ENCODE measurements at regions not wholly inside any gene's neighbourhood (a gene's known extent, or its start where the extent isn't known, plus 50 kb on each side); places are given as distances from the start of the nearest gene placed in this dataset.

DNA sequence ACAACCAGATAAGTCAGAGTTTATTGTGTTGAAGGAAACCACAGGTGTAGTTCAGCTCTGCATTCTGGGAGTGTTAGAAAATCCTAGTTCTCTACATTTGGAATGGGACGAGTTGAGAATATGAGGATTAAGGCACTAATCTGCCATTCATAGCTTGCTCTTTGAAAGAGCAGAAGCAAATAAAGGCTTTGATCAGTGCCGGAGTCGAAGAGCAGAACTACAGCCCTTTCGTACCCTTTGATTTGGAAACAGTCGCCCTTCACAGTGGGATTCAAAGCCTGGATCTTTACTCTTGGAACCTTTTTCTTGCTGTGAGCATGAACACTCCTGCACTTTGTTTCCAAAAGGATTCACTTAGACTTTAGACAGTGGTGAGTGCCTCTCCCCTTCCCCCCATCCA is 523.9 kb upstream of the POU3F2 start:
- no peak for DNase-seq (ENCODE audit: low read depth, low spot score)

DNA sequence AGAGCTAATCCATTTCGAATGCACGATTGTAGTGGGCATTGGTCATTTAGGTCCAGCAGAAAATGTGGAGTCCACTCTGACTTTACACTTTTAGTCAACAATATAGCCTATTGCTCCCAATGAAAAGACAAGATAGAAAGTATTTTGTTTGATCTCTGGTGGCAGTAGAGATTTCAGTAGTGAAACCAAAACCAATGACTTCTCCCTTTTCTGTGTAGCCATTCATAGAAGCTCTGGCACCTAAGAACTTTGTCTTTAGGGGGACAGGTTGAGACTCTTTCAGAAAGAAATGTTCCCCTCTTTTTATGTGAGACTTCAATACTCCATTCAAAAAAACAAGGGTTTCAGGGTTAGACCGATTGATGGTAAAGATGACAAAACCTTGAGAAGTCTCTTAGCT is 510.8 kb upstream of the POU3F2 start:
- Mint-ChIP-seq H3K9me3 (peaks cover 12% of the 10 kb centered on the region), H3K4me1 (peaks cover 5% of the 10 kb centered on the region), H3K27me3 (ENCODE audit: low read depth) (no peaks in the 10 kb centered on the region), H3K27ac (ENCODE audit: unreplicated experiment) (no peak overlapping the region), H3K4me3 (no peak overlapping the region), H3K36me3 (ENCODE audit: low read depth) (peaks cover 3% of the 10 kb centered on the region)
- TF ChIP-seq, protein P1, sequence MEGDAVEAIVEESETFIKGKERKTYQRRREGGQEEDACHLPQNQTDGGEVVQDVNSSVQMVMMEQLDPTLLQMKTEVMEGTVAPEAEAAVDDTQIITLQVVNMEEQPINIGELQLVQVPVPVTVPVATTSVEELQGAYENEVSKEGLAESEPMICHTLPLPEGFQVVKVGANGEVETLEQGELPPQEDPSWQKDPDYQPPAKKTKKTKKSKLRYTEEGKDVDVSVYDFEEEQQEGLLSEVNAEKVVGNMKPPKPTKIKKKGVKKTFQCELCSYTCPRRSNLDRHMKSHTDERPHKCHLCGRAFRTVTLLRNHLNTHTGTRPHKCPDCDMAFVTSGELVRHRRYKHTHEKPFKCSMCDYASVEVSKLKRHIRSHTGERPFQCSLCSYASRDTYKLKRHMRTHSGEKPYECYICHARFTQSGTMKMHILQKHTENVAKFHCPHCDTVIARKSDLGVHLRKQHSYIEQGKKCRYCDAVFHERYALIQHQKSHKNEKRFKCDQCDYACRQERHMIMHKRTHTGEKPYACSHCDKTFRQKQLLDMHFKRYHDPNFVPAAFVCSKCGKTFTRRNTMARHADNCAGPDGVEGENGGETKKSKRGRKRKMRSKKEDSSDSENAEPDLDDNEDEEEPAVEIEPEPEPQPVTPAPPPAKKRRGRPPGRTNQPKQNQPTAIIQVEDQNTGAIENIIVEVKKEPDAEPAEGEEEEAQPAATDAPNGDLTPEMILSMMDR (conservative IDR thresholded peaks at IDR 0.05): no peak
- DNase-seq (ENCODE audit: low read depth, low spot score): no peak

More for the DNA sequence above, 523.9 kb upstream of the POU3F2 start:
- H3K4me3 Mint-ChIP-seq: no peak overlapping the region
- no peaks in the 10 kb centered on the region for H3K27me3 Mint-ChIP-seq (ENCODE audit: low read depth)
- H3K9me3 Mint-ChIP-seq: peaks cover 9% of the 10 kb centered on the region
- peak overlapping the region; percentile 84 for H3K27ac Mint-ChIP-seq (ENCODE audit: unreplicated experiment)
- H3K4me1 Mint-ChIP-seq: peaks cover 17% of the 10 kb centered on the region
- H3K36me3 Mint-ChIP-seq (ENCODE audit: low read depth): no peaks in the 10 kb centered on the region
- TF ChIP-seq, protein P1 (conservative IDR thresholded peaks at IDR 0.05): no peak

DNA sequence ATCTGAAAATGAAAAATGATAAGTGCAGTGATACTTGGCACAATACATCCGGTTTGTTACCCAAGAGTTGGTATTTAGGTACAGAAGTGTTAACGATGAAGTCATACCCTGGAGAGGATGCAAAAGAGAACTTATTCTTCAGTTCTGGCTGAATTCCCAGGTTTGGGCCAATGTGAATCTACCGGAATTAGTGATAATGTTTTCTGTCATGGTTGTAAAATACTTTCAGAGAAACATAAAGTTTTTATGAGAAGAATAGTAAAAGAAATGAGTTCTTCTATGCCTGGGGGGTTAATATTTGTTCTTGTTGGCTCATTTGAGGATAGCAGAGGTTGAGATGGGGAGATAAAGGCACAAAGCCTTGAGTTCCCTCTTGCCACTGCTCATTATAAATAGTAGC is 509.9 kb upstream of the POU3F2 start:
- no peak overlapping the region for H3K27ac Mint-ChIP-seq (ENCODE audit: unreplicated experiment)
- DNase-seq (ENCODE audit: low read depth, low spot score): no peak
- H3K27me3 Mint-ChIP-seq (ENCODE audit: low read depth): no peaks in the 10 kb centered on the region
- H3K9me3 Mint-ChIP-seq: peaks cover 15% of the 10 kb centered on the region
- peaks cover 5% of the 10 kb centered on the region for H3K4me1 Mint-ChIP-seq
- no peak overlapping the region for H3K4me3 Mint-ChIP-seq
- TF ChIP-seq, protein P1 (conservative IDR thresholded peaks at IDR 0.05): no peak
- peaks cover 3% of the 10 kb centered on the region for H3K36me3 Mint-ChIP-seq (ENCODE audit: low read depth)

DNA sequence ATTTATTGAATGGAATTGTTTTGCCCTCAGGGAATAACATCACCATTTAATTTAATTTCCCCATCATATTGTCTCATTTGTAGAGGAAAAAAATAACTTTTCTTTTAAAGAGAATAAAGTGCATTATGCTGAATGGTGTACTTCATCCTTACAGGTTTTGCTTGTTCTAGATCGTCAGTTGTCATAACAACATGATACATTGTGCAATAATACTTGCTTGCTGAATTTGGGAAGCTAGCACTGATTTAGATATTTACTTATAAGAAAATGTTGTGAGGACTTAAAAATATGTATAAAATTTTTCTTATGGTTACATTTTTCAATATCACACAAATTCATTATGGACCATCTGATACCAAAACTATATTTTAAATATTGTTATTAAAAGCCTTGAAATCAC is 509.0 kb upstream of the POU3F2 start:
- Mint-ChIP-seq H3K27ac (ENCODE audit: unreplicated experiment) (no peak overlapping the region), H3K36me3 (ENCODE audit: low read depth) (peaks cover 3% of the 10 kb centered on the region), H3K9me3 (peaks cover 13% of the 10 kb centered on the region), H3K4me3 (no peak overlapping the region), H3K4me1 (peaks cover 5% of the 10 kb centered on the region), H3K27me3 (ENCODE audit: low read depth) (no peaks in the 10 kb centered on the region)
- no peak for DNase-seq (ENCODE audit: low read depth, low spot score)
- TF ChIP-seq, protein P1 (conservative IDR thresholded peaks at IDR 0.05): no peak

DNA sequence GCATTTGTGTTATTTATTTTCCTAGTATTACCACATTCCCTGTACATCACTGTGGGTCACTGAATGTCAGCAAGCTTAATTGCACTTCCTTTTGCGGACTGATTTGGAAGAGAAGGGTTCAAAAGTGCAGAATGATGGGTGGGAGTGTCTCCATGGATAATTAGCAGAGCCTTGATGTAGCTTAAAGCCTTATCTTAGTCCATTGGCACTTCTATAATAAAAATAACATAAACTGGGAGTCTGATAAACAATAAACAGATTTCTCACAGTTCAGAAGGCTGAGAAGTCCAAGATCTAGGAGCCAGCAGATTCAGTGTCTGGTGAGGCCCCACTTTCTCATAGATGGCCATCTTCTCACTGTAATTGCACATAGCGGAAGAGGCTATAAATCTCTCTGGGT is 501.1 kb upstream of the POU3F2 start:
- Mint-ChIP-seq H3K4me1 (peaks cover 14% of the 10 kb centered on the region), H3K9me3 (peaks cover 6% of the 10 kb centered on the region), H3K36me3 (ENCODE audit: low read depth) (peaks cover 1% of the 10 kb centered on the region), H3K27ac (ENCODE audit: unreplicated experiment) (no peak overlapping the region), H3K27me3 (ENCODE audit: low read depth) (no peaks in the 10 kb centered on the region), H3K4me3 (no peak overlapping the region)
- TF ChIP-seq, protein P1 (conservative IDR thresholded peaks at IDR 0.05): no peak
- no peak for DNase-seq (ENCODE audit: low read depth, low spot score)

DNA sequence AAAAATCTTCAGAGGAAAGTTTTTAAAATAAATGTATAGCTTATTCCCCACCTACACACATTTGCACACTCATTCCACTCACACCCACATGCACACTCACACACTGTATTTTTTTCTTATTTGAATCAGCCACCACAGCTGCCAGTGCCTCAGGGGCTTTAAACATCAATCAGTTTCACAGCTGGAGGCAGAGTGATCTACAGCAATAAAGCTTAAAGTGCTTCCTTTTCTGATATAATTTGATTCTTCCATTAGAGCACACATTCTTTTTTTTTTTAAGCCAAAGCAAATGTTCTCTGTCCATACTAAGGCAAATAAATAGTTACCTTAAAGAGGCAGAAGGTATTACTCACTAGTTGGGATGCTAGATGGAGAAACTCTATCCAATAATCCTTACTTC is 498.8 kb upstream of the POU3F2 start:
- H3K27me3 Mint-ChIP-seq (ENCODE audit: low read depth): no peaks in the 10 kb centered on the region
- no peak for DNase-seq (ENCODE audit: low read depth, low spot score)
- H3K27ac Mint-ChIP-seq (ENCODE audit: unreplicated experiment): no peak overlapping the region
- H3K4me3 Mint-ChIP-seq: no peak overlapping the region
- peaks cover 15% of the 10 kb centered on the region for H3K4me1 Mint-ChIP-seq
- no peaks in the 10 kb centered on the region for H3K9me3 Mint-ChIP-seq
- TF ChIP-seq, protein P1 (conservative IDR thresholded peaks at IDR 0.05): no peak
- no peaks in the 10 kb centered on the region for H3K36me3 Mint-ChIP-seq (ENCODE audit: low read depth)
